ENCODE measurements at regions not wholly inside any gene's neighbourhood (a gene's known extent, or its start where the extent isn't known, plus 50 kb on each side); places are given as distances from the start of the nearest gene placed in this dataset.
A peak's percentile ranks its signal among the peaks of the same experiment; 100 is the strongest.

- no peak for ATAC-seq
Measured at GRCh38 chr11:105321696-105322095, 182.1 kb upstream of the CARD18 start.

- ATAC-seq: no peak
Measured at GRCh38 chr11:105315287-105315686, 175.7 kb upstream of the CARD18 start.

- ATAC-seq: no peak
Measured at GRCh38 chr11:105312266-105312665, 172.7 kb upstream of the CARD18 start.

DNA sequence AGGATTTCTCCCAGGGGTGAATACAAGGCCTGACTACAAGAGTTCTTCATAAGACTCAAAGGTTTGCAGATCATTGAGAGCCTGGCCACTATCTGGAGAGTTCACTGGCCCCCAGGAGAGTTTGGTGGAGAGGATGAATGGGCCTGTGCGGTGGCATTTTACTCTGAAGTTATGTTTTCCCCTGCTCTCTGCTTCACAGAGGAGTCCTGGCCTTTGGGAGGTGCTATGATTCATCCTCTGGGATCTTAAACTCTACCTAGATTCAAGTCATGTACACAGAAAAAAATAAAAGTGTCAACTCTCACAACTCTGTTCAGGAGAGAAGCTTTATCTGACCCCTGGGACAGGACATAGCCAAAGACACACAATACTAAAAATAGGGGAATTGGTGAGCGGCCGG lies 159.1 kb upstream of the CARD18 start:
- ATAC-seq: no peak

DNA sequence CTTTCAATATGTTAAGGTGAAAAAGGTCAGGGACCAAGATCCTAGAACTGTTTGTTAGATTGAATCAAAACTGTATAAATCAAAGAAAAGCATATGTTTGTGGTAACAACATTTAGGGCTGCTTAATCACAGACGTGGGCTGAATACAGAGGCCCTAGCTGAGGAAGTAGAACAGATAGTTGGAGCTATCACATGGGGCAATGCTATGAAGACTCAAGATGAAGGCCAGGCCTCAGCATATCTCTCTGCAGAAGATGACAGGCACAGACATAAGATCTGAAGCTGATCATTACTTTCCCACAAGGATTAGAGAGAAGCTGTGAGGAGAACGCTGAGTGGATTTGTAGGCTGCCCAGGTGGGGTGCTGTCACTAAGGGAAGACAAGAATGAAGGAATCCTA lies 158.6 kb upstream of the CARD18 start:
- ATAC-seq: no peak

GRCh38 chr11:105297463-105297862 lies 157.9 kb upstream of the CARD18 start:
- ATAC-seq: peak; percentile 90

- ATAC-seq: no peak
Measured at GRCh38 chr11:105296806-105297205, 157.2 kb upstream of the CARD18 start.

- no peak for ATAC-seq
Measured at GRCh38 chr11:105296386-105296785, 156.8 kb upstream of the CARD18 start.

- no peak for ATAC-seq
Measured at GRCh38 chr11:105282658-105283057, 143.1 kb upstream of the CARD18 start.

- no peak for ATAC-seq
Measured at GRCh38 chr11:105274631-105275030, 135.1 kb upstream of the CARD18 start.

GRCh38 chr11:105273660-105274280 lies 134.2 kb upstream of the CARD18 start:
- no peak for ATAC-seq

DNA sequence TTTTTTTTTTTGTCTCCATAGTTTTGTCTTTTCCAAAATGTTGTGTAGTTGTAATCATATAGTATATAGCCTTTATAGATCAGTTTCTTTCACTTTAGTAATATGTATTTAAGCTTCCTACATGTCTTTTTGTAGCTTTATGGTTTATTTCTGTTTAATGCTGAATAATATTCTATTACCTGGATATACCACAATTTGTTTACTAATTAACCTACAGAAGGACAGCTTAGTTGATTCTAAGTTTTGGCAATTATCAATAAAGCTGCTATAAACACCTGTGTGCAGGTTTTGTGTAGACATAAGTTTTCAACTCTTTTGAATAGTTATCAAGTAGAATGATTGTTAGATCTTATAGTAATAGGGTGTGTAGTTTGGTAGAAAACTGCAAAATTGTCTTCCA lies 130.3 kb upstream of the CARD18 start:
- no peak for ATAC-seq

DNA sequence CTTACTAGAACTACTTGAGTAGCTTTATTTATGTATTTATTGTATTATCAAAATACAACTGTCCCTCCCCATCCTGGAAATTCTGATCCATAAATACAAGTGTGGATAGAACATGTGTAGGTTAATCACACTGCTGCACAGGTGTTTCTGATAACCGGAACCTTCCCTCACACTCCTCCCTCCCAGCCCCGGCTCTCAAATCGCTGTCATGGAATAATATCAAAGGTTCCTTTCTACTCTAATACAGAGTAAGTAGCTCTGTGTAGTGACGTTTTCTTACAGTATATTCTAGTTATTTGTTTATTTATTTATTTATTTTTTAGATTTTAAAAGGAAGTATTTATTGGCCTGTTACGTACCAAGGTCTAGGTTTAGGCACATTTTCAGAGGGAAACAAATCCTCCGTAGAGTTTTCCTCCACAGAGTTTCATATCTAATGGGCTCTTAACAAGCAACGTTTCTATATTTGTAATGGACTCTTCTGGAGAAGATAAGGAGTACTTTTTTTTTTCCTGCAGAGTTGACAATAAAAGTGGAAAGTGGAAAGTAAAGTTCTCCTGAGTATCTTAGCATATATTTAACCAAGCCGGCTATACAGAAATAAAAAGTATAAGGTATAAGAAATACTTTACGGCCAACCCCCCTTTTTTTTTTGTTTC lies 129.0 kb upstream of the CARD18 start:
- no peak for ATAC-seq

DNA sequence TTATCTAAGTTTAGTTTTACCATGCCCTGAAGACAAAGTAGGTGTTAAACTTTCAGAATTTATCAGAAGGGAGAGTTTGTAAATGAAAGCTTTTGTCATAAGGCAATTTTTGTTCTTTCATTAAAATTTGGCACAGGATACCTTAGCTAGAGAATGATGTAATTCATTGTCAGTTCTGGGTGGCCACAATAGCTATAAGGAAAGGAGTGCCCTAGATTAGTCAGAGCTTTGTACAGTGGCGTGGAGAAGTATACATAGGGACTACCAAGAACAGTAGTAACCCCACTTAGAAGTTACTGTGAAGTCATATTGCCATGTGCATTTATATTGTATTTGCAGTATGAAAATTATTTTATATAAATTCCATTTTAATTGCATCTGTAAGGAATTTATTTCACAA lies 126.3 kb upstream of the CARD18 start:
- peak; percentile 73 to 78 for ATAC-seq

- ATAC-seq: no peak
Measured at GRCh38 chr11:105260976-105261375, 121.4 kb upstream of the CARD18 start.

- ATAC-seq: no peak
Measured at GRCh38 chr11:105245781-105246315, 106.3 kb upstream of the CARD18 start.

GRCh38 chr11:105244160-105244825 lies 104.7 kb upstream of the CARD18 start:
- no peak for ATAC-seq

GRCh38 chr11:105241136-105241535 lies 101.6 kb upstream of the CARD18 start:
- ATAC-seq: no peak

- no peak for ATAC-seq
Measured at GRCh38 chr11:105236664-105237063, 97.1 kb upstream of the CARD18 start.

DNA sequence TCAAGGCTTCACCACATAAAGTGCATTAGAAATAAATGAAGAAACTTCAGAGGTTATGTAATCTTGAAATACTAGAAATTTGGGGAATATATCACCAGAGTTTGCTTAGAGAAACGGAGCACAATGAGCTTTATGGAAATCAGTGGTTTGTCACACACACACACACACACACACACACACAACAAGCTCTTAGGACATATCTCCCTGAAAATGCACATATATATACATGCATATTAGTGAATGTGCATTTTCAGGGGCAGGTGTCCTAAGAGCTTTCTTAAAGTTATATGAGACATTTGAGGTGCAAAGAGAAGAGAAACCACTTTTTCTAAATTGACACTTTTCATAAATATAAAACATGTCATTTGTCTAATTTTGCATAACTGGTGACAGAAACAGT lies 93.7 kb upstream of the CARD18 start:
- ATAC-seq: no peak

DNA sequence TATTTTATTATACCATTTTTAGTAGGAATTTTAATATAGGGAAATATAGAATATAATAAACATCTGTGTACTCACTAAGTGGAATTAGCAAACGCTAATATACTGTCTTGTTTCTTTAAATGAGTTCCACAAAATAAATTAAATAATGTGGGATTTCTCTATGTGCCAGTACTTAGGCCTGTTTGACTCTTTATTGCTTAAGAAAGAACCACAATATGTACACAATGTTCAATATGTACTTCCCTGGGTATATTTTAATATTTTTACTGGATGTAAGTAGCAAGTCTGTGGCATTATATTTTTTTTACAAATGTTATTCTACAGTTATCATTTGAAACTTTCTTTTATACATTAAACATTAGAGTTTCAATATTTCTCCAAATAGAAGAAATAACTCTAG lies 92.5 kb upstream of the CARD18 start:
- no peak for ATAC-seq

DNA sequence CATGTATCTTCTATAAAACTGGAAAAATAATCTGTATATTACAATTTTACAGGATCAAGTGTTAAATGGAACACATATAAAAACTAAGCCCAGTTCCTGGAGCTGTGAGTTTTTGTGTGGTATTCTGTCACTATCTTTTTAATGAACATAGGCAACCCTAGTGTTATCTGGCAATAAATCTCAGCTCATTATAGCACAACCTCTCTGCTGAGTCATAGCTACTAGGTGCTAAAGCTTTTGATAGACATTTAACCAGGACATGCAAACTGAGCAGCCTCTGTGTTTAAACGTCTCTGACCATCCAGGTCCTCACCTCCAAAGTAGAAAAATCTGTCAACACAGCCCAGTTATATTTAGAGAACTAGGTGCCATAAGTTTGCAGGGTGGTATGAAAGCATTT lies 91.0 kb upstream of the CARD18 start:
- peak; percentile 30 to 32 for ATAC-seq

GRCh38 chr11:105229761-105230160 lies 90.2 kb upstream of the CARD18 start:
- ATAC-seq: no peak

GRCh38 chr11:105229257-105229656 lies 89.7 kb upstream of the CARD18 start:
- ATAC-seq: no peak
